ENCODE measurements at regions not wholly inside any gene's neighbourhood (a gene's known extent, or its start where the extent isn't known, plus 50 kb on each side); places are given as distances from the start of the nearest gene placed in this dataset.

DNA sequence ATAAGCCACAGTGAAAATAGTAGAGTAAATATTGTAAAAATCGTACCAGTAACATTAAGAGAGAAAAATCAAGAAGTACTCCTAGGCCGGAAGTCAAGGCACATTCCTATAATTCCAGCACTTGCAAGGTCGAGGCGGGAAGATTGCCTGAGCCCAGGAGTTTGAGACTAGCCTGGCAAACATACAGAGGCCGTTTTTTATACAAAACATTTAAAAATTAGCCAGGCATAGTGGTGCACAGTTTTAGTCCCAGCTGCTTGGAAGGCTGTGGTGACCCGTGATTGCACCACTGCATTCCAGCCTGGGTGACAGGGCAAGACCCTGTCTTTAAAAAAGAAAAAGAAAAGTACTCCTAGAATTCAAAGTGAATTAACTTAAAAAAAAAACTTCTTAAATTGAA lies 341.8 kb downstream of the C12orf50 start:
- in situ Hi-C loops (cut with HindIII; ENCODE audit: low sequenced_read_pairs) = no loop called here

GRCh38 chr12:87685696-87686095 lies 343.5 kb downstream of the C12orf50 start:
- in situ Hi-C loops (cut with HindIII; ENCODE audit: low sequenced_read_pairs) = no loop called here

DNA sequence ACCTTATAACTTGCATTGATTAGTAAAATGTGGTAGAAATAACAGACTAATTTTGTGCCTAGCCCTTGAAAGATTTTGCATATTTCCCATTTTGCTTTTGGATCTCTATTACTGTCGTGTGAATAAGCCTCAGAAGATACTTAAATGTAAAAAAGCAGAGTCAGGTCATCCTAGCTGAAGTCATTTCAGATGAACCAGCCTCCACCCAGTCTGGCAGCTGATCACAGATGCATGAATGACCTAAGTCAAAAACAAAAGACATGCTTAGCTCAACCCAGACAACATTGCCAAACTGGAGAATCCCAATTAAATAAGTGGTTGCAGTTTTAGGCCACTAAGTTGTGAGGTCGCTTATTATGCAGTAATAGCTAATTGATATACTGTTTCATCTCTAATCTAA lies 349.9 kb downstream of the C12orf50 start:
- in situ Hi-C loops (cut with HindIII; ENCODE audit: low sequenced_read_pairs) = no loop called here

- in situ Hi-C loops (cut with HindIII; ENCODE audit: low sequenced_read_pairs) = no loop called here
Measured at GRCh38 chr12:87678453-87678852, 350.7 kb downstream of the C12orf50 start.

- in situ Hi-C loops (cut with HindIII; ENCODE audit: low sequenced_read_pairs) = no loop called here
Measured at GRCh38 chr12:87676731-87677130, 352.5 kb downstream of the C12orf50 start.

DNA sequence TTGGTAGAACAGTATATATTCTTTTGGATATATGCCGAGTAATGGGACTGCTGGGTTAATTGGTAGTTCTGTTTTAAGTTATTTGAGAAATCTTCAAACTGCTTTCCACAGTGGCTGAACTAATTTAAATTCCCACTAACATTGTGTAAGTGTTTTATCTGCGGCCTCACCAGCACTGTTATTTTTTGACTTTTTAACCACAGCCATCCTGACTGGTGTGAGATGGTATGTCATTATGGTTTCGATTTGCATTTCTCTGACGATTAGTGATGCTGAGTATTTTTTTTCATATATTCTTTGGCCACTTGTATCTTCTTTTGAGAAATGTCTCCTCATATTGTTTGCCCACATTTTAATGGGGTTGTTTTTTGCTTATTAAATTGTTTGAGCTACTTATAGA lies 357.4 kb downstream of the C12orf50 start:
- in situ Hi-C loops (cut with HindIII; ENCODE audit: low sequenced_read_pairs) = no loop called here

- in situ Hi-C loops (cut with HindIII; ENCODE audit: low sequenced_read_pairs) = no loop called here
Measured at GRCh38 chr12:87670448-87670847, 358.8 kb downstream of the C12orf50 start.

- in situ Hi-C loops (cut with HindIII; ENCODE audit: low sequenced_read_pairs) = no loop called here
Measured at GRCh38 chr12:87667378-87667777, 361.8 kb downstream of the C12orf50 start.

DNA sequence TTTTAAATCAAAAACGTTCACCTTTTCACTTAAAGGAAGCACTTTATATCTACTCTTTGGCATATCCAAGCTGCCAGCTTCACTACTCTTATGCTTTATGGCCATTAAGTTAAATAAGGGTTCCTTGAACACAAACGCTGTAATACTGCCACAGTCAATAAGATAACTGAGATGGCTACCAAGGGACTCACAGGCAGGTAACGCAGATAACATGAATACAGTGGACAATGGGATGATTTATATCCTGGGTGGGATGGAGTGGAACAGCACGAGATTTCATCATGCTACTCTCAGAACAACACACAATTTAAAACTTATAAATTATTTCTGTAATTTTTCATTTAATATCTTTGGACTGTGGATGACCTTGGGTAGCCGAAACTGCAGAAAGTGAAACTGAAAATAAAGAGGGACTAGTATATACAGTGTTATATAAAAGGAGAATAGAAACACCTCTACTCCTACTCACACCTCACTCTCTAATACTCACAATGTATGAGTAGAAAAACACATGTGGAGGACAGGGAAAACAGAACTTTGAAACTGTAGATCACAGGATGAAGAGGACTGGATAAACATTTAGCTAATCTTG lies 367.3 kb downstream of the C12orf50 start:
- in situ Hi-C loops (cut with HindIII; ENCODE audit: low sequenced_read_pairs) = no loop called here

DNA sequence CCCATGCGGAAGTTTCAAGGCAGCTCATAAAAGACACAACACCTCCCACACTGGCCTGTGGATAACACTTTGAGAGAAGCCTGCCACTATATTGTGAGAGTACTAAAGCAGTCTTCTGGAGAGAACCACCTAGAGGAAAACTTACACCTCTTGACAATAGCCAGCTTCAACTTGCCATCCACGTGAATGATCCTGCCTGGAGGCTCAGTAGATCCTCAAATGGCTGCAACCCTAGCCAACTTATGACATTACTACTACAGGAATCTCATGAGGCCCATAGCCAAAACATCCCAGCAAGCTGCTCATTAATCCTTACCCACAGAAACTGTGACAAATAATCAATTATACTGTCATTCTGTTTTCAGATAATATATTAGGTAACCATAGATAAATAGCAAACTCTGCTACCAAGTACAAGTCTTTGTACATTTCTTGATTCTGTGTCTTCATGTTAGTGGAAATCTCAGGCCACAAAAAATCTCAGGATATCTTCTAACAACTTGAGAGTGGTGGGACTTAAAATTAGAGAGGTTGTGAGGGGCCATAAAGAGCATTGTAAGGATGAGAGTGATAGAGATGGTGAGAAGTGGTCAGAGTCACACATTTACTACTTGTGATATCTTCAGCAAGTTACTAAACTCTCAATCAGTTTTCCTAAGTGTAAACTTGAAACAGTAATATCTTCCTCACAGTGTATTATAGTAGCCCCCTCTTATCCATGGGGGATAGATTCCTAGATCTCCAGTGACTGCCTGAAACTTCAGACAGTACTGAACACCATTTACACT lies 368.0 kb downstream of the C12orf50 start:
- in situ Hi-C loops (cut with HindIII; ENCODE audit: low sequenced_read_pairs) = no loop called here

DNA sequence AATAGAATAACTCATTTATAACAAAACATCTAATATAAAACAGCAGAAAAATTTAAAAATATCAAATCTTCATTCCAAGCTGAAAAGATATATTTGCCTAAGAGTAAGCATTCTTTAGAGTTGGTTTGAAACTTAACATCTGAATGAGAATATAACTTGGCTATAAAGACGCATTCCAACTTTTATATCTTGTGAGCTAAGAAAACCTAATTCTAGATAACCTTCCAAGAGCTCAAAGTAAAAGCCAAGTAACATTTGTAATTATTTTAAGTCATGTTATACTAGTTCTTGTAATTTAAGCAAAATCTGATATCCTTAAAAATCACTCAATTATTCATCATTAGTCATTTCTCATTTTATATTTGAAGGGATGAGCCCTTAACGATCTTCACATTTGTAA lies 368.9 kb downstream of the C12orf50 start:
- in situ Hi-C loops (cut with HindIII; ENCODE audit: low sequenced_read_pairs) = no loop called here

GRCh38 chr12:87656311-87656710 lies 372.9 kb downstream of the C12orf50 start:
- in situ Hi-C loops (cut with HindIII; ENCODE audit: low sequenced_read_pairs) = no loop called here

DNA sequence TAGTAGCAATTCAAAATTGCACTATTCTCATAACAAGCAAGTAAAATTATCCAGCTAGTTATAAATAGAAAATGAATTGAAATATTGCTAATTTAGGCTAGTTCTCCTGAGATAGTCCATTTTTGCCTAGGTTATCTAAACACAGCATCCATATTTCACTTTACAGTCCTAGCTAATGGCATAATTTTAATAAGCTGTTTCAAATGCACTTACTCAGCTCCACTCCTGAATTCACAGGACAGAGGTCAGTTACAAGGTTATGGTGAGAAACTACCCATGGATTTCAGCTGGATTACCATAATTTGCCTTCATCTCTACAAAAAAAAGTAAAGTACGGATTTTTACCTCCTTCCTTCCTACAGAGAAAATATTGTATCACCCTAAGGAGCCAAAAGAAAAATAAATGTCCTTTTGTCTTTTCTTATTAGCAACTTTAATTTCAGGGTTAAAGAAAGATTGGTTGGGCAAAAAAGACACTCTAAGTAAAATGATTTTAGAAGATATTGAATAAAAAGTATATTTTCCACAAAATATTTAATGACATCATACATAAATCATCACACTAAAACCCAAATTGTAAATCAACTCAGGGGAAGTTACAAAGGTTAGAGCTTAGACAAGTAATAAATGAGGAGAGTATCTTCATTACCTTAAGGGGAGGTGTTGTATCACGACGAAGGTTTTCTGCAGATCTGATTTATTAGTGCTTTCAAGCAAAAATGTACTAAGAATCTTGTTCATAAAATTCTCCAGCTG lies 377.4 kb downstream of the C12orf50 start:
- in situ Hi-C loops (cut with HindIII; ENCODE audit: low sequenced_read_pairs) = no loop called here

DNA sequence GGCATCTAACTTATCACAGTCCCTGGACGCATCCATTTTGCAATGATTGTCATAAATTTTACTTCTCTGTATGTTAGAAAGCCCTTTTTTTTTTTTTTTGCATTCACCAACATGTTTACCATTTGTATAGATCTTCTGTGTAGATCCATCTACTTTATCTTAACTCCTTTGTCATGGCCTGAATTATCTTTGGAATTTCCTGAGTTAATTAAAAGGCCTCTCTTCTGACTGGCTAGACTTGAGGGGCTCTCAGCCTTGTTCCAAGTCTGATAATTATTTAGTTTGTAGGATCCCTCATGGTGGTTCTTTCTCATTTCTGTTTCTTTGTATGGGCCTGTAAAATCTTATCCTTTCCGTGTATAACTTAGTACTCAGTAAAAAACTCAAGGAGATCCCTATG lies 387.0 kb downstream of the C12orf50 start:
- in situ Hi-C loops (cut with HindIII; ENCODE audit: low sequenced_read_pairs) = no loop called here

GRCh38 chr12:87618199-87618598 lies 411.0 kb downstream of the C12orf50 start:
- in situ Hi-C loops (cut with HindIII; ENCODE audit: low sequenced_read_pairs) = no loop called here

GRCh38 chr12:87612996-87613395 lies 416.2 kb downstream of the C12orf50 start:
- in situ Hi-C loops (cut with HindIII; ENCODE audit: low sequenced_read_pairs) = no loop called here

GRCh38 chr12:87608321-87608720 lies 420.9 kb downstream of the C12orf50 start:
- in situ Hi-C loops (cut with HindIII; ENCODE audit: low sequenced_read_pairs) = no loop called here

- in situ Hi-C loops (cut with HindIII; ENCODE audit: low sequenced_read_pairs) = no loop called here
Measured at GRCh38 chr12:87603727-87604126, 425.5 kb downstream of the C12orf50 start.

DNA sequence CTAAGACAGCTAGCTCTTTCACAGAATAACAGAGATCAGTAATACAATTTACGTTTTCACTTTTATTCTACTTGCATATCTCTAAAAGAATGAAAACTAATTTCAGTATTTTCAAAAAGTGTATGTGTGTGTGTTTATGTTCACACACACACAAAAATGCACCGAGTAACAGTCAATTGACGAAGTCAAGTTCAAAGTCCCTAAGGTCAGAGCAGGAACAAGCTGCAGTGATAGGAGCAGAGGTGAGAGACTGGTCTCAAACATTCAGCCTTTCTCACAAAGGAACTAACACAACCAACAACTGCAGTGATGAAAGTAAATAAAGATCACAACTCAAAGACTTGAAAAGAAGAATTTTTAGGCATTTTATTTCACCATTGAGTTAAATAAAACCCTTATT lies 429.7 kb downstream of the C12orf50 start:
- in situ Hi-C loops (cut with HindIII; ENCODE audit: low sequenced_read_pairs) = no loop called here

DNA sequence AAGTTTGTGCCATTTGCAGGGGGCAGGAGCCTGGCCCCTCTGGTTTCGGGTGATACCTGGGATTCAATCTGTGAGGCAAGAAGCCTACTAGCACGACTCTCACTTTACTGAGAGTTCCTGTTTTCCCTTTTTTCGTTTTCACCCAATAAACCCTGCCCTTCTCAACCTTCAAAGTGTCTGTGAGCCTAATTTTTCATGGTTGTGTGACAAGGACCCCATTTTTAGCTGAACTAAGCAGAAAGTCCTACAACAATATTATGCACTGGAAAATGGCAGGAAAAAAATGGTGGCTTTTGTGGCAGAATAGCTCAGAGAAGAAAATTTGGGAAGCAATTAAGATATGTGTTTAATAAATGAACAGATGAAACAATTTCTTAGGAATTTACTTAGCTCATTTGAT lies 432.1 kb downstream of the C12orf50 start:
- in situ Hi-C loops (cut with HindIII; ENCODE audit: low sequenced_read_pairs) = no loop called here

DNA sequence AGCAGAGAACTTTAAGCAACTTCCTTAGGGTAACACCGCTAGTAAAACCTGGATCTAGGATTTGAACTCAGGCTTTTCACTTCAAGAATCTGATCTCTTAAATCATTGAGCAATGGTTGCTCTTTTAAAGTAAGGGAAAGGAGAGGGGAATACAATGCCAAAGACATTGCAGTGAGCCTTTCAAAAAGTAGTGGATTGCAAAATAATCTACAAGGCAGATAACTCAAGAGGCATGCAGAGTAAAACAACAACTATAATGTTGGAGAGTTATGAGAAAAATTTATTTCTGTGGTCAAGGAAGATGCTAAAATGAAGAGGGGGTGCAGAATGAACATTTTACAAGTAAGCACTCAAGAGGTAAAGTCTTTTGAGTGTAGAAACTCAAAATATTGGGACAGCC lies 432.6 kb downstream of the C12orf50 start:
- in situ Hi-C loops (cut with HindIII; ENCODE audit: low sequenced_read_pairs) = no loop called here

- in situ Hi-C loops (cut with HindIII; ENCODE audit: low sequenced_read_pairs) = no loop called here
Measured at GRCh38 chr12:87596134-87596533, 433.1 kb downstream of the C12orf50 start.
